Fibroblast of lung (primary cell): ENCODE measurements at regions not wholly inside any gene's neighbourhood (a gene's known extent, or its start where the extent isn't known, plus 50 kb on each side); places are given as distances from the start of the nearest gene placed in this dataset.

Source experiments
- EZH2 ChIP-seq: IDR thresholded peaks from 2 replicates; pipeline ENCODE4 v1.5.1; 2012; ENCODE audit warnings: low read length, control low read depth, mild to moderate bottlenecking; ENCODE audit errors: missing control alignments
- TF ChIP-seq, protein P1 (sequence below), 2 donors: IDR thresholded peaks in 1 of 2; conservative IDR thresholded peaks in 1 of 2; 1 replicate in 1 of 2; 2 replicates in 1 of 2; pipeline ENCODE4 v1.5.1; 2011 to 2012; ENCODE audit warnings: low read length in 2 of 2, control low read depth in 1 of 2, inconsistent platforms in 1 of 2, low read depth in 1 of 2, mild to moderate bottlenecking in 1 of 2

DNA sequence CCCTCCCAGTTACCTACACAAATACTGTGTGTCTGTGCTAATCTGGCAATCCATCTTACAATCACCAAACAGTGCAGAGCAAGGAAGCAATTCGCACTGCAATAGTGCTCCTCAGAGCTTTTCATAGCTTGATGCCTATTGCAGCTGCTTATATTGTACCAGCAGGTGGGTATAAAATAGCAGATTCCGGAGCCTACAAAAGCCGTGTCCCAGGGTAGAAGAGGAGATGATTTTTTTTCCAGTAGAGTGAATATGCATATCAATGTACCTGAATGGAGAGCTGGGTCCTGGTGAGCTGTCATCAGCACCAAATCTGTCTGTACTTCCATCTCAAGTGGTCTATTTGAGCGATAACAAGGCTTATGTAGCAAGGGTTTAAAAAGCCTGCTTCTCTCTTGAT is 668.4 kb downstream of the DIAPH3 start:
- TF ChIP-seq, protein P1, sequence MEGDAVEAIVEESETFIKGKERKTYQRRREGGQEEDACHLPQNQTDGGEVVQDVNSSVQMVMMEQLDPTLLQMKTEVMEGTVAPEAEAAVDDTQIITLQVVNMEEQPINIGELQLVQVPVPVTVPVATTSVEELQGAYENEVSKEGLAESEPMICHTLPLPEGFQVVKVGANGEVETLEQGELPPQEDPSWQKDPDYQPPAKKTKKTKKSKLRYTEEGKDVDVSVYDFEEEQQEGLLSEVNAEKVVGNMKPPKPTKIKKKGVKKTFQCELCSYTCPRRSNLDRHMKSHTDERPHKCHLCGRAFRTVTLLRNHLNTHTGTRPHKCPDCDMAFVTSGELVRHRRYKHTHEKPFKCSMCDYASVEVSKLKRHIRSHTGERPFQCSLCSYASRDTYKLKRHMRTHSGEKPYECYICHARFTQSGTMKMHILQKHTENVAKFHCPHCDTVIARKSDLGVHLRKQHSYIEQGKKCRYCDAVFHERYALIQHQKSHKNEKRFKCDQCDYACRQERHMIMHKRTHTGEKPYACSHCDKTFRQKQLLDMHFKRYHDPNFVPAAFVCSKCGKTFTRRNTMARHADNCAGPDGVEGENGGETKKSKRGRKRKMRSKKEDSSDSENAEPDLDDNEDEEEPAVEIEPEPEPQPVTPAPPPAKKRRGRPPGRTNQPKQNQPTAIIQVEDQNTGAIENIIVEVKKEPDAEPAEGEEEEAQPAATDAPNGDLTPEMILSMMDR (conservative IDR thresholded peaks at IDR 0.05 in 1 of 2, IDR thresholded peaks at IDR 0.05 in 1 of 2; ENCODE audit: low read depth in 1 of 2, low read length in 2 of 2) = no peak
- no peak for TF ChIP-seq EZH2
